OCI-LY3 (cell line): ENCODE measurements at regions not wholly inside any gene's neighbourhood (a gene's known extent, or its start where the extent isn't known, plus 50 kb on each side); places are given as distances from the start of the nearest gene placed in this dataset.
"Not testable (repeated sequence)": the region's sequence is repeated elsewhere in the genome, so short reads cannot be mapped to it uniquely, and the experiment has no call there.

Source experiments
- H2AFZ ChIP-seq: fragments of 200-600, 300-600 bp; shearing (Covaris generic); 2 replicates; pipeline ENCODE4 v1.6.0; 2014; ENCODE audit warnings: antibody characterized with exemption, low read depth, low read length
- H3K27ac ChIP-seq: fragments of 200-600, 300-600 bp; sonication (generic); 2 replicates; pipeline ENCODE4 v1.5.1; 2014; ENCODE audit warnings: mild to moderate bottlenecking, low read length, moderate library complexity, mixed read lengths
- H3K27me3 ChIP-seq: fragments of 200-600, 300-600 bp; sonication (generic); 2 replicates; pipeline ENCODE4 v1.6.1; 2014; ENCODE audit warnings: low read depth, low read length, mixed read lengths
- H3K36me3 ChIP-seq: fragments of 200-600, 300-600 bp; sonication (generic); replicated peaks from 2 replicates; pipeline ENCODE3; 2014; ENCODE audit warnings: low read depth, low read length, mixed read lengths
- H3K4me1 ChIP-seq: fragments of 300-600, 200-600 bp; sonication (generic); 2 replicates; pipeline ENCODE4 v1.6.1; 2014; ENCODE audit warnings: low read length, mixed read lengths
- H3K4me2 ChIP-seq: fragments of 200-600, 300-600 bp; sonication (generic); 2 replicates; pipeline ENCODE4 v1.6.1; 2014; ENCODE audit warnings: low read length, mixed read lengths
- H3K4me3 ChIP-seq: fragments of 300-600, 200-600 bp; sonication (generic); 2 replicates; pipeline ENCODE4 v1.5.1; 2014; ENCODE audit warnings: antibody characterized with exemption, mild to moderate bottlenecking, low read length, moderate library complexity
- H3K79me2 ChIP-seq: fragments of 300-600, 200-600 bp; shearing (Covaris generic); 2 replicates; pipeline ENCODE4 v1.6.1; 2014; ENCODE audit warnings: mild to moderate bottlenecking, low read length, mixed read lengths
- H3K9ac ChIP-seq: fragments of 300-600, 200-600 bp; shearing (Covaris generic); 2 replicates; pipeline ENCODE4 v1.6.0; 2014; ENCODE audit warnings: mild to moderate bottlenecking, low read length, moderate library complexity
- H3K9me3 ChIP-seq: fragments of 200-600, 300-600 bp; shearing (Covaris generic); 2 replicates; pipeline ENCODE4 v1.6.1; 2014; ENCODE audit warnings: low read length, mixed read lengths; ENCODE audit not compliant: insufficient read depth
- H4K20me1 ChIP-seq: fragments of 200-600, 300-600 bp; sonication (generic); 2 replicates; pipeline ENCODE4 v1.6.1; 2016; ENCODE audit warnings: low read length, mixed read lengths; ENCODE audit not compliant: insufficient read depth
- CTCF ChIP-seq: fragments of 200-600, 300-600 bp; sonication (generic); IDR thresholded peaks from 2 replicates; pipeline ENCODE4 v1.5.1; 2014; ENCODE audit warnings: antibody characterized with exemption, low read length, low read depth
- EZH2phosphoT487 ChIP-seq: fragments of 200-600 bp; shearing (Covaris generic); IDR thresholded peaks from 2 replicates; pipeline ENCODE4 v1.6.1; 2018; ENCODE audit warnings: antibody characterized with exemption, mixed run types, low read depth

GRCh38 chr13:73307481-73307880 is 248.7 kb downstream of the KLF5 start:
- Histone ChIP-seq H4K20me1 (no peaks in the 10 kb centered on the region), H3K79me2 (no peaks in the 10 kb centered on the region), H3K4me1 (peaks cover 8% of the 10 kb centered on the region; the same call in 1 of the 2 replicates), H3K27me3 (no peaks in the 10 kb centered on the region), H3K4me2 (no peak overlapping the region), H3K9me3 (no peaks in the 10 kb centered on the region), H2AFZ (no peak overlapping the region), H3K36me3 (no peaks in the 10 kb centered on the region), H3K4me3 (no peak overlapping the region), H3K27ac (no peak overlapping the region), H3K9ac (no peak overlapping the region)
- TF ChIP-seq CTCF (no peak), EZH2phosphoT487 (no peak)

GRCh38 chr13:73306688-73307087 is 247.9 kb downstream of the KLF5 start:
- peaks cover 5% of the 10 kb centered on the region; the same call in 1 of the 2 replicates for H3K4me1 ChIP-seq
- H3K36me3 ChIP-seq: no peaks in the 10 kb centered on the region
- no peak overlapping the region for H3K9ac ChIP-seq
- H3K27me3 ChIP-seq: no peaks in the 10 kb centered on the region
- no peaks in the 10 kb centered on the region for H4K20me1 ChIP-seq
- no peak overlapping the region for H2AFZ ChIP-seq
- no peak overlapping the region for H3K4me2 ChIP-seq
- H3K4me3 ChIP-seq: no peak overlapping the region
- no peaks in the 10 kb centered on the region for H3K79me2 ChIP-seq
- TF ChIP-seq CTCF: no peak
- TF ChIP-seq EZH2phosphoT487: no peak
- H3K27ac ChIP-seq: no peak overlapping the region
- no peaks in the 10 kb centered on the region for H3K9me3 ChIP-seq

- H3K9ac ChIP-seq: no peak overlapping the region
- no peaks in the 10 kb centered on the region for H4K20me1 ChIP-seq
- H3K4me3 ChIP-seq: no peak overlapping the region
- TF ChIP-seq EZH2phosphoT487: no peak
- no peak for TF ChIP-seq CTCF
- H3K9me3 ChIP-seq: no peaks in the 10 kb centered on the region
- no peak overlapping the region for H2AFZ ChIP-seq
- no peaks in the 10 kb centered on the region for H3K79me2 ChIP-seq
- peaks cover 5% of the 10 kb centered on the region; the same call in 1 of the 2 replicates for H3K4me1 ChIP-seq
- no peak overlapping the region for H3K27ac ChIP-seq
- no peaks in the 10 kb centered on the region for H3K36me3 ChIP-seq
- no peak overlapping the region for H3K4me2 ChIP-seq
- H3K27me3 ChIP-seq: no peaks in the 10 kb centered on the region
Measured at GRCh38 chr13:73304442-73304841, 245.6 kb downstream of the KLF5 start.

- H3K27me3 ChIP-seq: no peaks in the 10 kb centered on the region
- H2AFZ ChIP-seq: no peak overlapping the region
- H3K79me2 ChIP-seq: no peaks in the 10 kb centered on the region
- H4K20me1 ChIP-seq: no peaks in the 10 kb centered on the region
- no peak overlapping the region for H3K9ac ChIP-seq
- TF ChIP-seq EZH2phosphoT487: no peak
- no peak for TF ChIP-seq CTCF
- H3K4me3 ChIP-seq: no peak overlapping the region
- no peaks in the 10 kb centered on the region for H3K9me3 ChIP-seq
- H3K4me1 ChIP-seq: peaks cover 5% of the 10 kb centered on the region; the same call in 1 of the 2 replicates
- H3K36me3 ChIP-seq: no peaks in the 10 kb centered on the region
- H3K27ac ChIP-seq: no peak overlapping the region
- no peak overlapping the region for H3K4me2 ChIP-seq
Measured at GRCh38 chr13:73303851-73304250, 245.0 kb downstream of the KLF5 start.

- not testable (repeated sequence) for H4K20me1 ChIP-seq, H3K4me3 ChIP-seq, H3K9me3 ChIP-seq, H3K4me1 ChIP-seq, H3K9ac ChIP-seq, H3K4me2 ChIP-seq, H3K27me3 ChIP-seq, H3K79me2 ChIP-seq, H3K27ac ChIP-seq, H2AFZ ChIP-seq, H3K36me3 ChIP-seq
Measured at GRCh38 chr13:73301622-73302021, 242.8 kb downstream of the KLF5 start.
